SU-DHL-6 (cell line): ENCODE measurements at regions not wholly inside any gene's neighbourhood (a gene's known extent, or its start where the extent isn't known, plus 50 kb on each side); places are given as distances from the start of the nearest gene placed in this dataset.

Experiments
- H2AFZ ChIP-seq: fragments of 200-600 bp; sonication (generic); 2 replicates; pipeline ENCODE4 v1.6.1; 2014; ENCODE audit warnings: low read depth, mild to moderate bottlenecking, moderate library complexity, mixed read lengths, antibody characterized with exemption, low read length; ENCODE audit not compliant: severe bottlenecking
- H3F3A ChIP-seq: fragments of 200-600 bp; shearing (Covaris generic); 2 replicates; pipeline ENCODE4 v1.6.0; 2016; ENCODE audit warnings: antibody characterized with exemption, mild to moderate bottlenecking; ENCODE audit not compliant: insufficient read depth
- H3K27ac ChIP-seq: fragments of 200-600 bp; sonication (generic); 2 replicates; pipeline ENCODE4 v1.5.1; 2016; ENCODE audit warnings: low read depth, mild to moderate bottlenecking, low read length, moderate library complexity, mixed read lengths
- H3K27me3 ChIP-seq: fragments of 200-600 bp; sonication (generic), shearing (Covaris generic); 2 replicates; pipeline ENCODE4 v1.6.0; 2014; ENCODE audit warnings: mild to moderate bottlenecking, low read length
- H3K36me3 ChIP-seq: fragments of 200-600 bp; sonication (generic); 2 replicates; pipeline ENCODE4 v1.6.1; 2014; ENCODE audit warnings: mild to moderate bottlenecking, low read length, mixed read lengths
- H3K4me2 ChIP-seq: fragments of 300-600, 200-600 bp; shearing (Covaris generic), sonication (generic); 2 replicates; pipeline ENCODE4 v1.6.0; 2014; ENCODE audit warnings: low read length, low read depth, mild to moderate bottlenecking; ENCODE audit not compliant: poor library complexity, severe bottlenecking
- H3K4me3 ChIP-seq: fragments of 200-600 bp; sonication (generic); 2 replicates; pipeline ENCODE4 v1.5.1; 2014; ENCODE audit warnings: antibody characterized with exemption, low read length, mild to moderate bottlenecking, mixed read lengths; ENCODE audit not compliant: insufficient read depth, poor library complexity, severe bottlenecking
- H3K79me2 ChIP-seq: fragments of 200-600 bp; sonication (generic); 2 replicates; pipeline ENCODE4 v1.6.1; 2014; ENCODE audit warnings: mild to moderate bottlenecking, low read length, moderate library complexity; ENCODE audit not compliant: insufficient read depth
- H3K9ac ChIP-seq: fragments of 200-600 bp; sonication (generic); 2 replicates; pipeline ENCODE4 v1.7.0; 2014; ENCODE audit warnings: mild to moderate bottlenecking, low read length
- H3K9me2 ChIP-seq: fragments of 200-600 bp; sonication (generic); replicated peaks from 2 replicates; pipeline ENCODE4 v1.6.1; 2014; ENCODE audit warnings: low read length; ENCODE audit not compliant: insufficient read depth
- H3K9me3 ChIP-seq: fragments of 200-600 bp; sonication (generic); 2 replicates; pipeline ENCODE4 v1.6.1; 2014; ENCODE audit warnings: low read length, mixed read lengths; ENCODE audit not compliant: insufficient read depth
- H4K20me1 ChIP-seq: fragments of 200-600 bp; sonication (generic); 2 replicates; pipeline ENCODE4 v1.6.1; 2014; ENCODE audit warnings: low read depth, mild to moderate bottlenecking, antibody characterized with exemption, low read length, moderate library complexity, mixed read lengths
- EZH2phosphoT487 ChIP-seq: fragments of 200-600 bp; sonication (generic), shearing (Covaris generic); conservative IDR thresholded peaks from 2 replicates; pipeline ENCODE4 v1.6.1; 2018; ENCODE audit warnings: mild to moderate bottlenecking, antibody characterized with exemption, low read length, moderate library complexity, mixed read lengths
- TF ChIP-seq, protein P1 (sequence below): fragments of 200-600 bp; sonication (generic); IDR thresholded peaks from one replicate; pipeline ENCODE4 v1.5.1; 2017; ENCODE audit warnings: antibody characterized with exemption, mild to moderate bottlenecking, low read length, moderate library complexity; ENCODE audit not compliant: insufficient read depth, poor library complexity, severe bottlenecking

GRCh38 chr15:70439880-70440279, 323.5 kb downstream of the UACA start:
- Histone ChIP-seq H4K20me1 (no peaks in the 10 kb centered on the region), H3K4me2 (no peak overlapping the region), H3K9ac (no peak overlapping the region), H3K36me3 (no peaks in the 10 kb centered on the region), H2AFZ (no peak overlapping the region), H3F3A (peaks cover 18% of the 10 kb centered on the region), H3K9me2 (no peaks in the 10 kb centered on the region), H3K4me3 (no peak overlapping the region), H3K79me2 (no peaks in the 10 kb centered on the region), H3K9me3 (no peaks in the 10 kb centered on the region), H3K27ac (no peak overlapping the region), H3K27me3 (no peaks in the 10 kb centered on the region)
- TF ChIP-seq, protein P1, sequence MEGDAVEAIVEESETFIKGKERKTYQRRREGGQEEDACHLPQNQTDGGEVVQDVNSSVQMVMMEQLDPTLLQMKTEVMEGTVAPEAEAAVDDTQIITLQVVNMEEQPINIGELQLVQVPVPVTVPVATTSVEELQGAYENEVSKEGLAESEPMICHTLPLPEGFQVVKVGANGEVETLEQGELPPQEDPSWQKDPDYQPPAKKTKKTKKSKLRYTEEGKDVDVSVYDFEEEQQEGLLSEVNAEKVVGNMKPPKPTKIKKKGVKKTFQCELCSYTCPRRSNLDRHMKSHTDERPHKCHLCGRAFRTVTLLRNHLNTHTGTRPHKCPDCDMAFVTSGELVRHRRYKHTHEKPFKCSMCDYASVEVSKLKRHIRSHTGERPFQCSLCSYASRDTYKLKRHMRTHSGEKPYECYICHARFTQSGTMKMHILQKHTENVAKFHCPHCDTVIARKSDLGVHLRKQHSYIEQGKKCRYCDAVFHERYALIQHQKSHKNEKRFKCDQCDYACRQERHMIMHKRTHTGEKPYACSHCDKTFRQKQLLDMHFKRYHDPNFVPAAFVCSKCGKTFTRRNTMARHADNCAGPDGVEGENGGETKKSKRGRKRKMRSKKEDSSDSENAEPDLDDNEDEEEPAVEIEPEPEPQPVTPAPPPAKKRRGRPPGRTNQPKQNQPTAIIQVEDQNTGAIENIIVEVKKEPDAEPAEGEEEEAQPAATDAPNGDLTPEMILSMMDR = no peak
- no peak for TF ChIP-seq EZH2phosphoT487

DNA sequence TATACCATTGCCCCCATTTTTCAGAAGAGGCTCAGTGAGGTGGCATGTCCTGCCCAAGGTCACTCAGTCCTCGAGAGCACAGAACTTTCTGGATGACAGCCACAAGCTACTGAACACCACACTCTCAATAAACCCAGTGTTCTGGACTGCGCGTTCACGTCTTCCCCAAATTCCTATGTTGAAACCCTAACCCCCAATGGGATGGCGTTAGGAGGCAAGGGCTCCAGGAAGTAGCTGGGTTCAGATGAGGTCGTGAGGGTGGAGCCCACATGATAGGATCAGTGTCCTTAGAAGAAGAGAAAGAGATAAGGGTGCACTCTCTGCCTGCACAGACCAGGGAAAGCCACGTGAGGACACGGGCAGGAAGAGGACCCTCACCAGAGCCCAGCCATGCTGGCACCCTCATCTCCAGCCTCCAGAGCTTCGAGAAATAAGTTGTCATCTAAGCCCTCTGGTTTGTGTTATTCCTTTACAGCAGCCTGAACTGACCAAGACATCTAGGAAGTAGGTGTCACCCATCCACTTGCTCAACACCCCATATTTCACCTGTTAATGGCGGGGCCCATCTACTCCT, 324.0 kb downstream of the UACA start:
- H3K9ac ChIP-seq = no peak overlapping the region
- H3K4me3 ChIP-seq = no peak overlapping the region
- H3K27me3 ChIP-seq = no peaks in the 10 kb centered on the region
- no peaks in the 10 kb centered on the region for H3K9me2 ChIP-seq
- TF ChIP-seq, protein P1 = no peak
- no peak for TF ChIP-seq EZH2phosphoT487
- H3K36me3 ChIP-seq = no peaks in the 10 kb centered on the region
- no peak overlapping the region for H3K4me2 ChIP-seq
- H3K9me3 ChIP-seq = no peaks in the 10 kb centered on the region
- H3F3A ChIP-seq = peaks cover 18% of the 10 kb centered on the region
- no peak overlapping the region for H2AFZ ChIP-seq
- H4K20me1 ChIP-seq = no peaks in the 10 kb centered on the region
- no peak overlapping the region for H3K27ac ChIP-seq
- H3K79me2 ChIP-seq = no peaks in the 10 kb centered on the region

DNA sequence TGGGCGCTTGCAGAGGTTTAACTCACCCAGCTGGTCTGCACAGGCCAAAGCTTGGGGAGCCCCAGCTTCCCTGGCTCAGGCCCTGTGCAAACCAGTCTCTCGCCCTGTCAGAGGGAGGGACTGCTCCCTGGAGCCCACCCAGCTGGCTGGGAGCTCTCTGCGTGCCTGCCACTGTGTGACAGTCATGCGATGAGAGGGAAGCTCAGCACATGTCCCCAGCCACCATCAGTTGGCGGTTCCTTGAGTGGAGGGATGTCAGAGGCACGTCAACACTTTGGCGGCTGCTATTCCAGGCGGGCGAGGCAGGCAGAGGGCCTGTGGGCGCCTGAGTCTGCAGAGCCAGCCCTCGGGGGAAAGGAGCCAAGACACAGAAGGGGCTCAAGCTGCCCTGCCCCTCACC, 324.6 kb downstream of the UACA start:
- Histone ChIP-seq H3K4me3 (no peak overlapping the region), H3K4me2 (no peak overlapping the region), H4K20me1 (no peaks in the 10 kb centered on the region), H3F3A (peaks cover 18% of the 10 kb centered on the region), H3K9me3 (no peaks in the 10 kb centered on the region), H3K27ac (no peak overlapping the region), H3K9me2 (no peaks in the 10 kb centered on the region), H3K36me3 (no peaks in the 10 kb centered on the region), H3K79me2 (no peaks in the 10 kb centered on the region), H2AFZ (no peak overlapping the region), H3K27me3 (no peaks in the 10 kb centered on the region), H3K9ac (no peak overlapping the region)
- TF ChIP-seq, protein P1 = no peak
